NCI-H226 (cell line): ENCODE measurements at regions not wholly inside any gene's neighbourhood (a gene's known extent, or its start where the extent isn't known, plus 50 kb on each side); places are given as distances from the start of the nearest gene placed in this dataset.

Experiments
- DNase-seq: peaks from one replicate; pipeline ENCODE4 v3.0.0-alpha.2; 2015

DNA sequence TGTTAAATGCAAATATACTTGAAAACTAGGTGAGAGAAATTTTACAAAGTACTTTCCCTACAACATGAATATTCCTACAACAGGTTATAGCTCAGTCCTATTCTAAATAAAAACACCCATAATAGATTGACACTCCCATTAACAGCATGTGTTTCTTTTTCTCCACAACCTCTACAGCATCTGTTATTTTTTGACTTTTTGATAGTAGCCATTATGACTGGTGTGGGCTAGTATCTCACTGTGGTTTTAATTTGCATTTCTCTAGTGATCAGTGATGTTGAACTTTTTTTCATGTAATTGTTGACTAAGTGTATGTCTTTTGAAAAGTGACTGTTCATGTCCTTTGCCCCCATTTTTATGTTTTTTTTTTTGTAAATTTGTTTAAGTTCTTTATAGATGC lies 1506.1 kb upstream of the CDH9 start:
- no peak for DNase-seq

DNA sequence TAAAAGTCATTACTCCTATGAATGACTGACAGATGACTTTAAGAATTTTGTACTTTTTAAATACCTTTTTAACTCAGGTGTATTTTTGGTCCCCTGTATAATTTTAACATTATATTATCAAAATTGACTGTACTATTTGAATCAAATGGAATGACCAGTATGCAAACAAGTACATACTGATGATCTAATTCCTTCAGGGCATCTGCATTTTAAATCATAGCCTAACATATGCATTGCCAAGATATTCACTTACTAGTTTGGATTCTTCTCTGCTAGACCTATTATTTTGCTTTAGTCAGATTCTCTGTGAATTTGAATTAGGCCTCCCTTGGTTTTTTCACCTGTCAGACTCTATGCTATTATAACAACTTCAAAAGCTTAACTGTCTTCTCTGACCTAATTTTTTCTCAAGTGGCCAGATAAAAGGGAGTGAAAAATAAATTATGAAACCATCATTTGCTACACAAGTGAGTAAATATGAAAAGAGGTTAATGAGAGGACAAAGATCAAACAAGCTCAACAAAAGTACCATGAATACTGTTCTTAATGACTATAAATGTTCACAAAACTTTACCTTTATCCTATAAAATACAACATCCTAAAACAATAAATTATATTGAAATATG lies 1505.2 kb upstream of the CDH9 start:
- no peak for DNase-seq

- DNase-seq = peak; percentile 95
Measured at GRCh38 chr5:28542987-28543386, 1504.6 kb upstream of the CDH9 start.

DNA sequence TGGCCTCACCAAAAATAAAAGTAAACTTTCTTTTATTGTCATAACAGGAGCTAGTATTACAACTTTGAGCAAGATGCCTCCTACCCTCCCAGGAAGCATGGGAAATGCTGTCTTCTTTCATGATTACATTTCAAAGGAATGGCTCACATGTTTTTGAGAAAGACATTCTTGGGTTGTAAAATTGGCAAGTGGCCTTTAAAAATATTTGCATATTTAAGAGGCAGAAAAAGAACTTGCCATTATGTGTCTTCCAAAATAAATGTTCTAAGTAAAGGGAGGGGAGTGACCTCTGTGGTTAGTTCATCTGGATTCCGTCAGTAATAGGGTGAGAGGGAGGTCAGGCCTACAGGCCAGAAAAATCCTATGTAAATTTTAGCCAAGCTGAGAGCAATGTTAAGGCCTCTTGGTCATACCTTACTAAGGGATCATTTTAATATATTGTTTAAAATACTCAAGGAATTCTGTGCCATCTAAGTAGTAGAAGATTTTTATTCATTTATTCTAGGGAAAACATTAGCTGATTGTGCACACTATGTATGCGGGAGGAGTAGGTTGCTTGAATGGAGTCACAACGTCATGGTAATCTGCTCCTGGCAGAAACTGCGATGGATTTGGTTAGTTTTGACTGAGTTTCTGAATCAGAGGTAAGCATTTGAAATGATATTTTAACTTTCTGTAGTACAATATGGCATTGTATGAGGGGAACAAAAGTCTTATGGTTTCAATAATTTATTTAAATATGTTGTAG lies 1485.7 kb upstream of the CDH9 start:
- DNase-seq = peak; percentile 95

- DNase-seq = no peak
Measured at GRCh38 chr5:28523416-28523815, 1485.0 kb upstream of the CDH9 start.

GRCh38 chr5:28517691-28518090 lies 1479.3 kb upstream of the CDH9 start:
- DNase-seq = peak; percentile 35

GRCh38 chr5:28516722-28517121 lies 1478.3 kb upstream of the CDH9 start:
- DNase-seq = no peak

- no peak for DNase-seq
Measured at GRCh38 chr5:28512648-28513047, 1474.3 kb upstream of the CDH9 start.

GRCh38 chr5:28505121-28505520 lies 1466.7 kb upstream of the CDH9 start:
- DNase-seq = peak; percentile 8

- DNase-seq = no peak
Measured at GRCh38 chr5:28500511-28500910, 1462.1 kb upstream of the CDH9 start.

DNA sequence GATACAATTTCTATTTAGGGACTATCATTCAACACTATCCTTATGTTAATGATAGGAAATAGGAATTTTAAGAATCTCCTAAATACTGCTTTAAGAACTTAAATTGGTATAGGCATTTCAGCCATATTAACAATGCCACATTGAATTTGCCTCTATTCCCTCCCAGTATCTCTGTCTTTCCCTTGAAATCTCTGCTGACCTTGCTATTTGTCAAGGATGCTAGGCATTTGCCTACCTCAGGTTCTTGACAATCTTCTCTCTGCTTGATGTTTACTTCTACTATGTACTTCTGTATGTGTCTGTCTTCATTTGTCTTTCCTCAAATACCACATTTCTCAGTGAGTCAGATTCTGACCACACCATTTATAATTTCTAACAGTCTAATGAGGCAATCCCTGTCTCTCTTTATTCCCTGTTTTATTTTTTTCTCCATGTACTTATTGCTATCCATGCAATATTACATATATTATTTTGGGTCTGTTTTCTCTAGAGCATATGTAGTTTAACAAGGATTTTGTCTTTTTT lies 1461.4 kb upstream of the CDH9 start:
- peak; percentile 55 for DNase-seq

DNA sequence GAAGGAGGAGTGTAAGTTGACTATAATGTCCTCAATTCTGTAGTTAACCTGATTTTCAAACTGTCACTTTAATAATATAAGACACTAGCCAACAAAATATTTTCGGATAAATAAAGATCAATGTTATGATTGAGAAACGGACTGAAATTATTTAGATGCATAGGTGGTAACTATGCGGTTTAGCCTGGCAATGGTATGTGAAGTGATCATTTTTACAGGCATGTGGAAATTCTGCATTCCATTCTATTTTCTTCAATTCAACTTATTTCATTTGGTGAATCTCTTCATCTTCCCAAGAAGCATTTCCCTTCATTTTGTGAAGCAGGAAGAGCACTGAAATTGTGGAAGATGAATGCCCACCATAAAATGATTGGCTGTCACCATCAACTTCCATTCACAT lies 1457.5 kb upstream of the CDH9 start:
- DNase-seq = no peak

DNA sequence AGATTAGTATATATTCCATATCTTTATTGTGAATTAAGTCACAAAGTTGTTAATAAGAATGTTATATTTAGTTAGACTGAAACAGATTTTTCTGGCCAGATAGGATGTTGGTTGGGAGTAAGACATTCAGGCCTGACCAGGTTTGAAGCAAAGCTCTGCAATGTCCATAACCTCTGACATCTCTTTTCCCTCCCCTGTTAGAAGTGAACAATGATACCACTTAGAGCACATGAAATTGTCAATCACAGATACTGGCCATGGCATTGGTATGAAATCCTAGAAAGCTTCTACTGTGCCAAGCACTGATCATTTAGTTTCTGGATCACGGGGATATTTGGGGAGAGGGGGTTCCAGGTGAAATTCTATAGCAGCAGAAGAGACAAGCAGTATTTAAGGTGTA lies 1455.1 kb upstream of the CDH9 start:
- no peak for DNase-seq

- no peak for DNase-seq
Measured at GRCh38 chr5:28488752-28489151, 1450.4 kb upstream of the CDH9 start.

- DNase-seq = no peak
Measured at GRCh38 chr5:28483327-28484025, 1445.1 kb upstream of the CDH9 start.

- DNase-seq = peak; percentile 16
Measured at GRCh38 chr5:28473531-28474107, 1435.2 kb upstream of the CDH9 start.

DNA sequence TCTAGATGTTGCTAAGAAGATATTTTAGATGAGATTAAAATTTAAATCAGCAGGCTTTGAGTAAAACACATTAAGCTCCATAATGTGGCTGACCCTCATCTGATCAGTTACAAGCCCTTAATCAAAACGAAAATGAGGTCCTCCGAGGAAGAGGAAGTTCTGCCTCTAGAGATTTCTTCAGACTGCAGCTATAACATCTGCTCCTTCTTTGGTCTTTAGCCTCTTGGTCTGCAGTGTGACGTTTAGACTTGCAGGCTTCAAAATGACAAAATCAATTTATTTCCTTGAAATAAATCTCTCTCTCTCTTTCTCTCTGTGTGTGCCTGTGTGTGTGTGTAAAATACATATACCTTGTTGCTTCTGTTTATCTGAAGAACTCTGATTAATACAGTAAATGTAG lies 1429.8 kb upstream of the CDH9 start:
- no peak for DNase-seq

- no peak for DNase-seq
Measured at GRCh38 chr5:28463728-28464127, 1425.3 kb upstream of the CDH9 start.

GRCh38 chr5:28451483-28451882 lies 1413.1 kb upstream of the CDH9 start:
- DNase-seq = no peak

DNA sequence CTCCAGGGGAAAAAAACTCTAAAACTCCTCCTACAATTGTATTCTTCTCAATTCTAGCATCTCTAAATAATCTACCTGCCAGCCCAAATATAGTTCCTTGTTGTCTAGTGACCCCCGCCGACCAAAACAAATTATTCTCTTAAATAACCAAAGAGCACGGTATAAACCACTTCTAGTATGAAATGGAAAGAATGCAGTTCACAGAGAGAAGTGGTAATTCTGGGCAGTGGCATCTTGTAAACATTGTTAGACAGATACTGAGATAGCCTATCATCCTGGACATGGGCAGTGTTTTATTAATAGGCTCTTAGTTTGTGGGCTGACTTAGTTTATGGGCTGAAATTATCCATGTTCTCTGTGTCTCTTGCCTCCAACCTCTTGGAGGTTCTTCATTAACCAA lies 1412.6 kb upstream of the CDH9 start:
- DNase-seq = no peak

GRCh38 chr5:28448791-28449190 lies 1410.4 kb upstream of the CDH9 start:
- DNase-seq = no peak

- no peak for DNase-seq
Measured at GRCh38 chr5:28430565-28431178, 1392.3 kb upstream of the CDH9 start.

DNA sequence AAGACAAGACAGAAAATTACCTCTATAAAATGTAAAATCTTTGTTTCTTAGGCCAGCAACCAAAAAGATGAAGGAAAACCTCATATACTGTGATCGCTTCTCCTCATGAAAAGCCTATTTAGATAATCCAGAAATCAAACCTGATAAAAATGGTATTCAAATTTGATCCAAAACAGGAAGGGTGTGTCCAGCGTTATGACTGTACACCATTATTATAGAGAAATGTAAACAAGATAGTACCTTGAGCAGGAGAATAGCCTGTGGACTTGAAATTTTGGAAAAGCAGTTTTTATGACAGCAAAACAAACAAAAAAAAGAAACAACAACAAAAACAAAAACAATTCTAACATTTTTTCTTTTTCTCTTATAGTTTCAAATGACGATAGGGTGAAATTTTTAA lies 1382.8 kb upstream of the CDH9 start:
- DNase-seq = no peak
